Prostate gland (tissue), 2 donors: ENCODE measurements at regions not wholly inside any gene's neighbourhood (a gene's known extent, or its start where the extent isn't known, plus 50 kb on each side); places are given as distances from the start of the nearest gene placed in this dataset.
"Not testable (repeated sequence)": the region's sequence is repeated elsewhere in the genome, so short reads cannot be mapped to it uniquely, and the experiment has no call there.

ENCODE experiments used
- CTCF ChIP-seq, 4 experiments: fragments of 200-600 bp in 2 of 4; fragments of 450-650 bp in 2 of 4; sonication (generic) in 2 of 4; IDR thresholded peaks; 1 replicate in 3 of 4; 2 replicates in 1 of 4; pipeline ENCODE4 v1.5.1; 2016 to 2019; ENCODE audit warnings: antibody characterized with exemption in 4 of 4, mild to moderate bottlenecking in 2 of 4, moderate library complexity in 2 of 4
- POLR2A ChIP-seq: fragments of 450-650 bp; IDR thresholded peaks from one replicate; pipeline ENCODE4 v1.6.1; 2016; ENCODE audit warnings: antibody characterized with exemption, mild to moderate bottlenecking
- POLR2AphosphoS5 ChIP-seq: sonication (generic); formaldehyde crosslinking; IDR thresholded peaks from one replicate; pipeline ENCODE4 v1.6.1; 2017; ENCODE audit warnings: antibody characterized with exemption

- not testable (repeated sequence) for TF ChIP-seq POLR2A; CTCF (IDR thresholded peaks at IDR 0.05); POLR2AphosphoS5
Measured at GRCh38 chr3:73153057-73153456, 91.6 kb downstream of the EBLN2 start.
